ENCODE measurements at regions not wholly inside any gene's neighbourhood (a gene's known extent, or its start where the extent isn't known, plus 50 kb on each side); places are given as distances from the start of the nearest gene placed in this dataset.

DNA sequence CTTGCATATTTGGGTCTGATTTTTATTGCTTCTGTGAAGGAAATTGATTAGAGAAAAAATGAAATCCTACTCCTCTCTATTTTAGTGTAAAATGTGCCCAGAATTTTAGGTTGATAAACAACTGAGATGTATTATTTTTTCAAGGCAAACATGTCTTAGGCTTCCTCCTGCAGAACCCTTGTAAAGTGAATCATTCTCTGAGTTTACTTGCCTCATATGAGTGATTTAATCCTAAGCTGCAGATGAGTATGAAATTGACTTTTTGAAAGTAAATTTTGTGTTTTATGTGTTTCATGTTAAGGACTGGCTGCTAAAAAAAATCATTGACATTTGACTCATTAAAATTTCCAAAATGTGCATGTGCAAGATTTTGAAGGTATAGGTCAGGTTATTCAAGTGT, 138.5 kb upstream of the PHACTR1 start:
- Histone ChIP-seq H3K4me1 (no peaks in the 10 kb centered on the region), H3K36me3 (no peaks in the 10 kb centered on the region), H3K27me3 (no peaks in the 10 kb centered on the region), H3K4me3 (no peak overlapping the region), H3K9ac (ENCODE audit: low read depth in 2 of 2, low read length in 2 of 2) (no peak overlapping the region), H3K9me3 (no peaks in the 10 kb centered on the region), H3K27ac (no peak overlapping the region)
- no peak for DNase-seq
- intact Hi-C loops (cut with DNase I), result no loop called here
- TF ChIP-seq, protein P1, sequence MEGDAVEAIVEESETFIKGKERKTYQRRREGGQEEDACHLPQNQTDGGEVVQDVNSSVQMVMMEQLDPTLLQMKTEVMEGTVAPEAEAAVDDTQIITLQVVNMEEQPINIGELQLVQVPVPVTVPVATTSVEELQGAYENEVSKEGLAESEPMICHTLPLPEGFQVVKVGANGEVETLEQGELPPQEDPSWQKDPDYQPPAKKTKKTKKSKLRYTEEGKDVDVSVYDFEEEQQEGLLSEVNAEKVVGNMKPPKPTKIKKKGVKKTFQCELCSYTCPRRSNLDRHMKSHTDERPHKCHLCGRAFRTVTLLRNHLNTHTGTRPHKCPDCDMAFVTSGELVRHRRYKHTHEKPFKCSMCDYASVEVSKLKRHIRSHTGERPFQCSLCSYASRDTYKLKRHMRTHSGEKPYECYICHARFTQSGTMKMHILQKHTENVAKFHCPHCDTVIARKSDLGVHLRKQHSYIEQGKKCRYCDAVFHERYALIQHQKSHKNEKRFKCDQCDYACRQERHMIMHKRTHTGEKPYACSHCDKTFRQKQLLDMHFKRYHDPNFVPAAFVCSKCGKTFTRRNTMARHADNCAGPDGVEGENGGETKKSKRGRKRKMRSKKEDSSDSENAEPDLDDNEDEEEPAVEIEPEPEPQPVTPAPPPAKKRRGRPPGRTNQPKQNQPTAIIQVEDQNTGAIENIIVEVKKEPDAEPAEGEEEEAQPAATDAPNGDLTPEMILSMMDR (IDR thresholded peaks at IDR 0.05), result no peak

GRCh38 chr6:12578751-12579150, 137.8 kb upstream of the PHACTR1 start:
- H3K36me3 ChIP-seq, result no peaks in the 10 kb centered on the region
- H3K9me3 ChIP-seq, result no peaks in the 10 kb centered on the region
- no peaks in the 10 kb centered on the region for H3K4me1 ChIP-seq
- no peak overlapping the region for H3K27ac ChIP-seq
- TF ChIP-seq, protein P1 (IDR thresholded peaks at IDR 0.05), result no peak
- no peak overlapping the region for H3K4me3 ChIP-seq
- intact Hi-C loops (cut with DNase I), result no loop called here
- no peak for DNase-seq
- no peak overlapping the region for H3K9ac ChIP-seq (ENCODE audit: low read depth in 2 of 2, low read length in 2 of 2)
- H3K27me3 ChIP-seq, result no peaks in the 10 kb centered on the region

- TF ChIP-seq, protein P1 (IDR thresholded peaks at IDR 0.05), result no peak
- H3K27ac ChIP-seq, result no peak overlapping the region
- H3K9me3 ChIP-seq, result no peaks in the 10 kb centered on the region
- H3K27me3 ChIP-seq, result no peaks in the 10 kb centered on the region
- no peak overlapping the region for H3K4me3 ChIP-seq
- H3K4me1 ChIP-seq, result no peaks in the 10 kb centered on the region
- no peak for DNase-seq
- H3K9ac ChIP-seq (ENCODE audit: low read depth in 2 of 2, low read length in 2 of 2), result no peak overlapping the region
- no peaks in the 10 kb centered on the region for H3K36me3 ChIP-seq
- intact Hi-C loops (cut with DNase I), result no loop called here
Observed at GRCh38 chr6:12580290-12580689, 136.3 kb upstream of the PHACTR1 start.

DNA sequence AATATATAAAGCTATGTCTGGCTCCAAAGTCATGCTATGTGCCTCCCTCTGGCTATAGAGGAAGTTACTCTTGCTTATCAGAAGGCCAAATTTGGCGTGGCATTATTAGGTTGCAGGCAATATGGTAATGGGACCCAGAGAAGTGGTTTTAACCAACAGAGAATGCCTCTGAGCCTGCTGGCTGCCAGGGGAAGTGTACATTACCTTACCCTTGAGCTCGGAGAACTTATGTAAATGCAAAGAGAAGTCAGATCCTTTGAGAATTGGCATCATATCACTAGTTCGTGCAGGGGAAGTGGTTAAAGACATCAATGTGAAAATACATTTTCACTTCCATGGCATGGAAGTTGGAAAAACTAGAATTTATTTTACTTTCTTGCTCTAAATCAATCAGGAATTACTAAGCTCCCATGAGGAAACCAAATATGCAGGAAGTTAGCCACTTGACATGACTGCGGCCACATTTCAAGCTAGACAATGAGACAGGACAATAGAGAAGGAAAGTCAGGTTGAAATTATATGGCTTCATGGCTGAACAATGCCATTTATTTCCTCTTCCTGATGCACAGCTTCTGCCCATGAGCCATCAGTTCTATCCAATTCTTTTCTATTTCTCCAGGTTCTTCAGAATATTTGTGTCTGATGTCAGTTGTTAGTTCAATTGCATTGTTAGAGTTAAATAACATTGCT, 134.0 kb upstream of the PHACTR1 start:
- H3K36me3 ChIP-seq, result no peaks in the 10 kb centered on the region
- no peak overlapping the region for H3K4me3 ChIP-seq
- H3K4me1 ChIP-seq, result no peaks in the 10 kb centered on the region
- H3K27ac ChIP-seq, result no peak overlapping the region
- no peaks in the 10 kb centered on the region for H3K9me3 ChIP-seq
- no peaks in the 10 kb centered on the region for H3K27me3 ChIP-seq
- intact Hi-C loops (cut with DNase I), result no loop called here
- DNase-seq, result no peak
- TF ChIP-seq, protein P1 (IDR thresholded peaks at IDR 0.05), result no peak
- H3K9ac ChIP-seq (ENCODE audit: low read depth in 2 of 2, low read length in 2 of 2), result no peak overlapping the region

DNA sequence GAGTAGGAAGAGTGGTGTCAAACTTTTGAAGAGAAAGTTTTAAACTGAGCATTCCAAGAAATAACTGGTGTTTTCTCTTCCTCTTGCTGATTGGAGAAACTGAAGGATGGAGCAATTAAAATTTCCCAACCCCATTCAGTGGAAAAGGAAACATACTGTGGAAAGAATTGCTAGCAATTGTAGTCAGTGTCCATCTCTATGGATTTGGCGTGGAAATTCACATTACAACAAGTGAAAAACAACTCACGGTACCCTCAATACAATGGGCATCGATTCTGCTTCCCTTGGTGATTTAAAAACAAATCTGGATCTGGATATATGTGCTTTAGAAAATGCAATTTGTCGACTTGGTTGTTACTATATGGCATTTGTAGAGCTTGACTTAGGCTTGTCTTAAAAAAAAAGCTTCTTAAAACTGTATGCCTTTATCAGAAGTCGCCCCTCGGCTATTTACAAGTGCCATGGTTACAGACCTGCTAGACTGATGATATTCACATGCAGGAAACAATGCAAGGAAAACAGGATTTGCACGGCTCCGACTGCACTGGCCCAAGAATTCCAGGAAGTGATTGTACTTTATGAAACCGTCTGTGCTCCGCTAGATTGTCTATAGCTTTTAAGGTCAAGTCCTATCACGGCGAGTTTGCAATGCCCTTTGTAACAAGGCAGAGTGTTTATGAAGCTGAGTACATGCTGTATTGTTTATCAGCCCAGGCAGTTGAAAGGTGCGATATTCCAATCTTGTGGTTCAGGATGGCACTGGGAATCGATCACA, 131.7 kb upstream of the PHACTR1 start:
- H3K9me3 ChIP-seq, result no peaks in the 10 kb centered on the region
- H3K4me1 ChIP-seq, result no peaks in the 10 kb centered on the region
- intact Hi-C loops (cut with DNase I), result no loop called here
- no peaks in the 10 kb centered on the region for H3K27me3 ChIP-seq
- H3K27ac ChIP-seq, result no peak overlapping the region
- TF ChIP-seq, protein P1 (IDR thresholded peaks at IDR 0.05), result no peak
- no peak overlapping the region for H3K4me3 ChIP-seq
- no peak overlapping the region for H3K9ac ChIP-seq (ENCODE audit: low read depth in 2 of 2, low read length in 2 of 2)
- H3K36me3 ChIP-seq, result no peaks in the 10 kb centered on the region
- no peak for DNase-seq
